CD8-positive, alpha-beta memory T cell (primary cell): ENCODE measurements at regions not wholly inside any gene's neighbourhood (a gene's known extent, or its start where the extent isn't known, plus 50 kb on each side); places are given as distances from the start of the nearest gene placed in this dataset.
A peak's percentile ranks its signal among the peaks of the same experiment; 100 is the strongest.

Experiments
- CTCF ChIA-PET: fragments of 350-600 bp; sonication (Branson Sonifier 250); formaldehyde crosslinking; loops from one replicate; lab custom pipeline; 2021; ENCODE audit warnings: antibody characterized with exemption; lab: Charles Lee
- POLR2A ChIA-PET: fragments of 350-600 bp; sonication (Branson Sonifier 250); formaldehyde crosslinking; loops from one replicate; lab custom pipeline; 2021; ENCODE audit warnings: antibody characterized with exemption; lab: Charles Lee
- DNase-seq, 5 donors: peaks; one replicate each; pipeline versions ENCODE4 v3.0.0 to v3.0.0-alpha.2; 2020 to 2022; ENCODE audit warnings: mixed read lengths in 1 of 5
- H3K27ac ChIP-seq: one replicate; pipeline ENCODE4 v1.7.0; 2013; ENCODE audit warnings: low read depth, mild to moderate bottlenecking, low read length, moderate library complexity
- H3K27me3 ChIP-seq: 2 replicates; pipeline ENCODE4 v1.7.0; 2013; ENCODE audit warnings: low read length, mild to moderate bottlenecking; ENCODE audit not compliant: insufficient read depth, poor library complexity, severe bottlenecking
- H3K36me3 ChIP-seq: 2 replicates; pipeline ENCODE4 v1.7.0; 2013; ENCODE audit warnings: mild to moderate bottlenecking, low read length, moderate library complexity; ENCODE audit not compliant: insufficient read depth
- H3K4me1 ChIP-seq: 2 replicates; pipeline ENCODE4 v1.7.0; 2013; ENCODE audit warnings: mild to moderate bottlenecking, low read length, moderate library complexity; ENCODE audit not compliant: insufficient read depth
- H3K4me3 ChIP-seq: 2 replicates; pipeline ENCODE4 v1.7.0; 2013; ENCODE audit warnings: mild to moderate bottlenecking, low read length
- H3K9me3 ChIP-seq: 2 replicates; pipeline ENCODE4 v1.7.0; 2013; ENCODE audit warnings: mild to moderate bottlenecking, low read length
- H3K27ac Mint-ChIP-seq, 8 donors: one replicate each; pipeline ENCODE4 v1.8.0; 2020 to 2021; ENCODE audit warnings: mixed read lengths in 8 of 8, mild to moderate bottlenecking in 6 of 8, inconsistent platforms in 3 of 8, moderate library complexity in 3 of 8
- H3K27me3 Mint-ChIP-seq, 2 donors: one replicate each; pipeline ENCODE4 v1.8.0; 2020 to 2021; ENCODE audit warnings: mixed read lengths in 2 of 2, mild to moderate bottlenecking in 1 of 2, moderate library complexity in 1 of 2
- H3K36me3 Mint-ChIP-seq, 3 donors: one replicate each; pipeline ENCODE4 v1.8.0; 2020 to 2021; ENCODE audit warnings: mixed read lengths in 3 of 3, inconsistent platforms in 1 of 3, mild to moderate bottlenecking in 1 of 3
- H3K4me1 Mint-ChIP-seq, 3 donors: one replicate each; pipeline ENCODE4 v1.8.0; 2020 to 2021; ENCODE audit warnings: mixed read lengths in 3 of 3, inconsistent platforms in 1 of 3, mild to moderate bottlenecking in 1 of 3
- H3K4me3 Mint-ChIP-seq, 7 donors: one replicate each; pipeline ENCODE4 v1.8.0; 2020 to 2021; ENCODE audit warnings: mixed read lengths in 7 of 7, mild to moderate bottlenecking in 6 of 7, moderate library complexity in 4 of 7, inconsistent platforms in 2 of 7
- H3K9me3 Mint-ChIP-seq, 5 donors: one replicate each; pipeline ENCODE4 v1.8.0; 2020 to 2022; ENCODE audit warnings: mixed read lengths in 5 of 5, mild to moderate bottlenecking in 3 of 5, moderate library complexity in 2 of 5, inconsistent platforms in 1 of 5

DNA sequence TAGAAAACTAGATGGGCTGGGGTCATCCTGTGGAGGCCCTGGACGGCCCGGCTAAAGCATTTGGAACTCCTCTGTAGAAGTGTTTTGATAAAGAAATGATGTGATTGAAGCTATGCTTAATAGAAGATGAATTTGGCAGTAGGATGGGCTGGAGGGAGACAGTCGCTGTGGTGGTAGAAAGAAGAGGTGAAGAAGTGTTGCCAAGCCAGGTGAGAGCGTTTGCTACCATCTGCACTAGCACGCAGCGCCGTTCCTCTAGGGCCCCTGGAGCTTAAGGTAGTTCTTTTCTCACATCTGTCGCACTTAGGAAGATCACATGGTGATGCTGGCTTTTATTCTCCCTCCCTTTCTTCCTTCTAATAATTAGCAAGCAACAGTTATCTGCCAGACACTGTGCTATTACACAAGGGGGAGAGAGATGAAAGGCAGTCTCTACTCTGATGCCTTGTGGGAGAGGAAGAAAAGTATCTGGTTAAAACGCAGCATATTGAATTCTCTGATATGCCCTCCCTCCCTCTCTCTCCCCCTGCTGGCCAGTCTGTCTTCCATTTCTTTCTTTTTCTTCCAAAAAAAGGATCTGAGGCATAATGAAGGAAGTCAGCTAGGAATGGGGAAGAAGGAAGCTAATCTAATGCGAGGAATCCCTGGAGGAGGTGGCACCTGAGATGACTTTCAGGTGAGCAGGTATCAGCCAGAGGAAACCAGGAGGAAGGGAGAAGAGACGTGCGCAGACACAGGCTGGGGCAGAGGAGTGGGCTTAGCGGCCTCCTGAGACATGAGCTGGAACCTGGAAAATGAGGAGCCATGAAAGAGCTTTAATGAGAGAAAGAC, 162.3 kb upstream of the KLF14 start:
- ChIA-PET POLR2A (interaction anchor here (1.2 to 1.3 kb wide), 2 partner anchors 61 to 144 kb away, joined by 3 to 4 read pairs; no protein-coding TSS in a partner anchor), CTCF (interaction anchor here (1.0 to 4.0 kb wide), 53 partner anchors 8 to 618 kb away, joined by 3 to 35 read pairs (median 6); no protein-coding TSS in a partner anchor)
- peaks cover 0 to 87% (median 19%) of the 10 kb centered on the region in 3 donors for H3K36me3 Mint-ChIP-seq
- H3K4me1 Mint-ChIP-seq, result peaks cover 60 to 90% (median 74%) of the 10 kb centered on the region in 3 donors
- H3K27me3 Mint-ChIP-seq, result peaks cover 0 to 3% of the 10 kb centered on the region in 2 donors
- Histone ChIP-seq H3K9me3 (no peaks in the 10 kb centered on the region), H3K27me3 (no peaks in the 10 kb centered on the region), H3K27ac (no peak overlapping the region), H3K36me3 (no peaks in the 10 kb centered on the region), H3K4me3 (no peak overlapping the region), H3K4me1 (peaks cover 42% of the 10 kb centered on the region)
- H3K4me3 Mint-ChIP-seq, result peak overlapping the region in 4 of 7 donors; percentile 13 to 80 (median 42)
- no peak for DNase-seq
- peak overlapping the region; percentile 33 to 94 (median 90) for H3K27ac Mint-ChIP-seq
- H3K9me3 Mint-ChIP-seq, result no peaks in the 10 kb centered on the region

DNA sequence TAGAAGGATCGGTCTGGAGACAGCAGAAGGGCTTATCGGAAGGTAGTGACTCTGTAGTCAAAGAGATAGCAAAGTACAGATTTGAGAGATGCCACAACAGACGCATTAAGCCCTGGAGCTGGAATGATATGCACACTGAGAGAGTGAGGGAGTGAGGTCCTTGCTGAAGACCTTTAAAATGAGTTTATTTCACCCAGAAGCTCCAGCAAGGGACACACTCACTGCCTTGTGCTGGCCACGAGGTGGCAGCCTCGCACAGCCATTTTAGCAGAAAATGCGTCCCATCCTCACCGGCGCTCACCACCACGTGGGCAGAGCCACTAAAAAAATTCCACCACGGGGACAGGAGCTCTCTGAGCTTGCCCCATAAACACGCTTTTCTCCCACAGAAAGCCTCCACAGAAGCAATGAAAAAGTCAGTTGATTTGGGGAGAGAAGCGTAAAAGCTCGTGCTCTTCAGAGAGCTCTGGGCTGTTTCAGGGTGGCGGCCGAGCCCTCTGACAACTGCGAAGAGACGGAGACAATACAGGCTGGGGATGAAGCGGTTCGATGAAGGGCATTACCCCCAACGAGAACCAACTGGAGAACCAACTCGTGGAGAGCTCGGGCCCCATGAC, 163.0 kb upstream of the KLF14 start:
- Histone ChIP-seq H3K27ac (no peak overlapping the region), H3K4me3 (no peak overlapping the region), H3K9me3 (no peaks in the 10 kb centered on the region), H3K27me3 (no peaks in the 10 kb centered on the region), H3K4me1 (peaks cover 42% of the 10 kb centered on the region), H3K36me3 (peaks cover 3% of the 10 kb centered on the region)
- peaks cover 0 to 3% of the 10 kb centered on the region in 2 donors for H3K27me3 Mint-ChIP-seq
- peaks cover 0 to 90% (median 21%) of the 10 kb centered on the region in 3 donors for H3K36me3 Mint-ChIP-seq
- H3K4me3 Mint-ChIP-seq, result peak overlapping the region; percentile 13 to 65 (median 38)
- DNase-seq, result peak; percentile 63 to 82 (median 66)
- H3K4me1 Mint-ChIP-seq, result peaks cover 66 to 95% (median 82%) of the 10 kb centered on the region in 3 donors
- H3K27ac Mint-ChIP-seq, result peak overlapping the region in 7 of 8 donors; percentile 76 to 94 (median 91)
- H3K9me3 Mint-ChIP-seq, result no peaks in the 10 kb centered on the region
- POLR2A ChIA-PET, result interaction anchor here (1.0 to 1.3 kb wide), 3 partner anchors 60 to 144 kb away, joined by 3 to 4 read pairs (median 3); no protein-coding TSS in a partner anchor
- CTCF ChIA-PET, result interaction anchor here (0.7 to 4.0 kb wide), 58 partner anchors 8 to 617 kb away, joined by 3 to 35 read pairs (median 5); no protein-coding TSS in a partner anchor

DNA sequence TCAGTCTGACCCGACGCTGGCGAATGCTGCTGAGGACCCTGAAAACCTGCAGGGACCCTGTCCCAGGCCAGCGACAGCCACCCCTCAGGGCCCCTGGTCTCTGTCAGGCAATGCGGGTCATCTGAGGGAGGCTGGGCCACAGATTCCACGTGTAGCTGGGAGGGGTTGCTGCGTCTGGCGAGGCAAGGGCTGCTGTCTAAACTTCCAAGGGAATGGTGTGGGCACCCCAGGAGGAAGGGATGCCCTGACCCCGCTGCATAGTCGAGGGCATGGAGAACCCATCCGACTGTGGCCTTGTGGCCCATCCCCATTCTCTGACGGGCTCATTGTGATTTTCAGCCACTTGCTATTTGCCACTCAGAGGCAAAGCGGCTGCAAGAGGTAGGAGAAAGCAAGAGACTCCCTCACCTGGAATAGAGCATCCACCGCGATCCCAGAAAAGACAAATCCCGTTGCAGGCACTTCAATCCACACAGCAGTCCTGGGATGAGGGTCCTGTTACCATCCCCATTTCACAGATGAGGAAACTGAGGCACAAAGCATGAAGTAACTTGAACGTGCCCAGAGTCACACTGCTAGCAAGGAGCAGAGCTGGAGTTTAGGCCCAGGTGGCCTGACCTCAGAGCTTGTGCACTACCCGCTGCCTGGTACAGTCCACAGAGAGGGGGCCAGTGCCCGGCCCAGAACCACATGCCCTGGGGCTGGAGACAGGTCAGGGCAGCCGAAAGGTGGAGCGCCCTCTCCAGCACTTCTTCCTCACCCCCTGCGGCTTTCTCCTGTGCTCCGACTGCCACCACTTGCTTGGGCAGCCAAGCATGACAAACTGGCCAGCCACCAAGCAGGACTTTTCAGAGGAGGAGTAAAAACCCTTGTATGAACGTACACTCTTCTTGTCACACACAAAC, 163.8 kb upstream of the KLF14 start:
- no peak for DNase-seq
- peak overlapping the region; percentile 57 to 96 (median 92) for H3K27ac Mint-ChIP-seq

DNA sequence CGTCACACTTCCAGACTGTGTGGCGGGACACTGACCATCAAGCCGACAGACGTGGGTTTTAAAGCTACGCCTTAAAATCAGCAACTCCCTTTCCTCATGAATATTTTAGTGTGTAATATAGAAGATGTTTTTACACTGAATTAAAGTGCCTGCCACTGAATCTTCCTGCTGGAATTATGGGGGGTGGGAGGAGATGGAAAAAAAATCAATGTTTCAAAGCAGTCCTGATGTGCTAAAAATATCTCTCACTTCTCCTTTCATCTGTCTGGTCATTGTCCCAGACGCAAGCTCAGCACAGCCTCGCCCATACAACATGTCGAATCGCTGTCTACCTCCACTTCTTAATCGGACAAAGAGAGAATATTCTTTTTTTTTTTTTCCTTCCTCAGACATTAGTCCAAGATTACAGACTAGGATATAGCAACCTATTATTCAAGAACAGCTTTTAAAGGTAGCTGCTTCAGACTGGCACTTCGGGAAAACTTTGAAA, 165.1 kb upstream of the KLF14 start:
- peaks cover 46% of the 10 kb centered on the region for H3K4me1 ChIP-seq
- H3K27ac ChIP-seq, result no peak overlapping the region
- H3K9me3 ChIP-seq, result no peaks in the 10 kb centered on the region
- H3K4me3 Mint-ChIP-seq, result no peak overlapping the region
- H3K27me3 ChIP-seq, result no peaks in the 10 kb centered on the region
- H3K27ac Mint-ChIP-seq, result peak overlapping the region; percentile 52 to 93 (median 74)
- H3K9me3 Mint-ChIP-seq, result no peaks in the 10 kb centered on the region
- H3K4me1 Mint-ChIP-seq, result peaks cover 72 to 99% (median 88%) of the 10 kb centered on the region in 3 donors
- peaks cover 0 to 98% (median 18%) of the 10 kb centered on the region in 3 donors for H3K36me3 Mint-ChIP-seq
- peaks cover 0 to 5% of the 10 kb centered on the region in 2 donors for H3K27me3 Mint-ChIP-seq
- H3K36me3 ChIP-seq, result peaks cover 12% of the 10 kb centered on the region
- DNase-seq, result no peak
- H3K4me3 ChIP-seq, result no peak overlapping the region
- CTCF ChIA-PET, result interaction anchor here (0.9 to 1.2 kb wide), 3 partner anchors 10 to 109 kb away, joined by 3 to 4 read pairs (median 3); no protein-coding TSS in a partner anchor
- POLR2A ChIA-PET, result no interaction called here

More for the DNA sequence above, 163.8 kb upstream of the KLF14 start:
- Histone ChIP-seq H3K27me3 (no peaks in the 10 kb centered on the region), H3K4me3 (no peak overlapping the region), H3K9me3 (no peaks in the 10 kb centered on the region), H3K27ac (no peak overlapping the region), H3K4me1 (peaks cover 42% of the 10 kb centered on the region), H3K36me3 (peaks cover 10% of the 10 kb centered on the region)
- H3K4me3 Mint-ChIP-seq, result peak overlapping the region in 2 of 7 donors; percentile 15 to 59
- H3K9me3 Mint-ChIP-seq, result no peaks in the 10 kb centered on the region
- ChIA-PET CTCF (interaction anchor here (0.7 to 4.0 kb wide), 57 partner anchors 7 to 616 kb away, joined by 3 to 35 read pairs (median 5); no protein-coding TSS in a partner anchor), POLR2A (interaction anchor here (0.5 to 1.3 kb wide), 4 partner anchors 60 to 1373 kb away, joined by 3 to 4 read pairs (median 4); no protein-coding TSS in a partner anchor)
- peaks cover 67 to 96% (median 84%) of the 10 kb centered on the region in 3 donors for H3K4me1 Mint-ChIP-seq
- peaks cover 0 to 3% of the 10 kb centered on the region in 2 donors for H3K27me3 Mint-ChIP-seq
- H3K36me3 Mint-ChIP-seq, result peaks cover 0 to 91% (median 19%) of the 10 kb centered on the region in 3 donors

DNA sequence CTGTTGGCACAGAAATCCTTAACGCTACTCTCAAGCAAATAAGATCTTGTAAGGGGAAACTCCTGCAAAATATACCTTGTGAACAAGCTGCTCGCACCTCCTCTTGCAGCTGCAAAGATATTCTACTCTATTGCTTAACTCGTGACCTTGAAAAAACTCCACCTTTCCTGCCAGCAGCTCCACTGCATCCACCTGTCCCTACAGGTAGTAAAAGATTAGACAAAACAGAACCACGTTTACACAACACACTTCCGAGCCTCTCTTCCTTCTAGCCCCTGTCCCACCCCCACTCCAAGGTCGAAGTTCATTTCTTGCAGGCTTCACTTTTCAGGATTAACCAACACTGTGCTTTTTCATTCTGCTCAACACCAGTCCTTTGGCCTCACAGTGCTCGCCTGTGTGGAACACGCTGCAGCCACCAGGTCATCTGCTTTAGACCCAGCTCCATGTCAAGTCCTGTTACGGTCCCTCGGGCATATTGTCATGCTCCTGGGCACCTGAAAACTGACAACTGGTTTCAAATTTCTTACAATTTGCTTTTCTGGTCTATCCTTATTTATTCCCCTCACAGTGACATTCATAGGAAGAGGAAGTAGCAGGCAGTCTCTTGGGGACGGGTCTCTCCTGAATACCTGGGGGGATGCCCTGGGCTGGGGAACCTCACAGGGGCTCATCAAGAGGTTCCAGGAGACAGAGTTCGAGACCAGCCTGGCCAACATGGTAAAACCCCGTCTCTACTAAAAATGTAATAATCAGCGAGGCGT, 165.8 kb upstream of the KLF14 start:
- Mint-ChIP-seq H3K27ac (peak overlapping the region; percentile 52 to 93 (median 81)), H3K27me3 (peaks cover 0 to 5% of the 10 kb centered on the region in 2 donors), H3K4me3 (peak overlapping the region in 4 of 7 donors; percentile 14 to 63 (median 44)), H3K4me1 (peaks cover 70 to 99% (median 88%) of the 10 kb centered on the region in 3 donors), H3K9me3 (no peaks in the 10 kb centered on the region), H3K36me3 (peaks cover 0 to 97% (median 21%) of the 10 kb centered on the region in 3 donors)
- Histone ChIP-seq H3K4me1 (peaks cover 39% of the 10 kb centered on the region), H3K4me3 (no peak overlapping the region), H3K9me3 (no peaks in the 10 kb centered on the region), H3K36me3 (peaks cover 12% of the 10 kb centered on the region), H3K27ac (no peak overlapping the region), H3K27me3 (no peaks in the 10 kb centered on the region)
- ChIA-PET CTCF (interaction anchor here (0.9 to 1.2 kb wide), 3 partner anchors 10 to 108 kb away, joined by 3 to 4 read pairs (median 3); no protein-coding TSS in a partner anchor), POLR2A (no interaction called here)
- DNase-seq, result no peak

DNA sequence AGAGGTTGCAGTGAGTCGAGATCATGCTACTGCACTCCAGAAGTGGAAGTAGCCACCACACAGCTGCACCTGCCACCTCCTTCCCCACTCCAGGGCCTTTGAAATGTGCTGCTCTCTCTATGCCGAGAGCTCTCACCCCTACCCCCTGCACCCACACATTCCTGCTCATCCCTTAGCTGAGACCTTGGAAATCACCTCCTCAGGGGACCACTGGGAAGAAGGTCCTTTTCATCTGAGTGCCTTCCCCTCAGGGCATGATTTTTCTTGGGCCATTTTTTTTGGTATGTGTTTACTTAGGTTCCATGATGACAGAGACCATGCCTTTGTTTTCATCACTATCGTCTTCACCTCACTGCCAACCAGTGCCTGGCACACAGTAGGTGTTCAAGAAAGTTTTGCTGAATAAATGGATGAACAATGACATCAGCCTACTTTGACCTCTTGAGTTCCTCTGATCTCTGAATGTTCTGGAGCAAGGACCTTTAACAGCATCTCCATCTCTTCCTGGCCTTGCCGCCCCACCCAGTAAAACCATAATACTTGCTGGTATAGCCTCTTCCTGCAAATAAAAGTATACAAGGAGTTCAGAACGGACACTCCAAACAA, 166.6 kb upstream of the KLF14 start:
- Mint-ChIP-seq H3K4me1 (peaks cover 64 to 99% (median 83%) of the 10 kb centered on the region in 3 donors), H3K4me3 (peak overlapping the region in 2 of 7 donors; percentile 51 to 63), H3K27ac (peak overlapping the region; percentile 38 to 95 (median 82)), H3K27me3 (peaks cover 0 to 5% of the 10 kb centered on the region in 2 donors), H3K36me3 (peaks cover 0 to 93% (median 17%) of the 10 kb centered on the region in 3 donors), H3K9me3 (no peaks in the 10 kb centered on the region)
- H3K36me3 ChIP-seq, result peaks cover 12% of the 10 kb centered on the region
- no peak for DNase-seq
- CTCF ChIA-PET, result no interaction called here
- H3K4me3 ChIP-seq, result no peak overlapping the region
- no peaks in the 10 kb centered on the region for H3K27me3 ChIP-seq
- H3K4me1 ChIP-seq, result peaks cover 33% of the 10 kb centered on the region
- H3K27ac ChIP-seq, result no peak overlapping the region
- no peaks in the 10 kb centered on the region for H3K9me3 ChIP-seq
- POLR2A ChIA-PET, result no interaction called here
